Naive thymus-derived CD4-positive, alpha-beta T cell (primary cell): ENCODE measurements at regions not wholly inside any gene's neighbourhood (a gene's known extent, or its start where the extent isn't known, plus 50 kb on each side); places are given as distances from the start of the nearest gene placed in this dataset.

Source experiments
- ATAC-seq: fragments of 150-1000 bp; cut with Tn5 transposase; 2 replicates; pipeline ENCODE4 v1.10.0; 2021; ENCODE audit warnings: mild to moderate bottlenecking, moderate library complexity
- CTCF ChIA-PET: fragments of 350-600 bp; sonication (Branson Sonifier 250); formaldehyde crosslinking; loops from one replicate; lab custom pipeline; 2021; ENCODE audit warnings: antibody characterized with exemption; lab: Charles Lee
- POLR2A ChIA-PET: fragments of 350-600 bp; sonication (Branson Sonifier 250); formaldehyde crosslinking; loops from one replicate; lab custom pipeline; 2021; ENCODE audit warnings: antibody characterized with exemption, inconsistent platforms; lab: Charles Lee
- DNase-seq, 9 donors: peaks; one replicate each; pipeline versions ENCODE4 v3.0.0 to v3.0.0-alpha.2; 2020 to 2022; ENCODE audit warnings: mixed read lengths in 1 of 9
- H3K27ac ChIP-seq: one replicate; pipeline ENCODE4 v1.7.0; 2013; ENCODE audit warnings: mild to moderate bottlenecking, low read depth, low read length, moderate library complexity
- H3K27me3 ChIP-seq, 2 donors: one replicate each; pipeline ENCODE4 v1.7.0; 2013; ENCODE audit warnings: low read length in 2 of 2, mild to moderate bottlenecking in 2 of 2, moderate library complexity in 2 of 2; ENCODE audit not compliant: control insufficient read depth in 2 of 2, insufficient read depth in 2 of 2
- H3K36me3 ChIP-seq, 3 experiments: 1 replicate in 2 of 3; 2 replicates in 1 of 3; pipeline ENCODE4 v1.7.0; 2013; ENCODE audit warnings: low read length in 3 of 3, mild to moderate bottlenecking in 3 of 3, moderate library complexity in 1 of 3; ENCODE audit not compliant: insufficient read depth in 3 of 3, control insufficient read depth in 2 of 3
- H3K4me1 ChIP-seq, 2 donors: one replicate each; pipeline ENCODE4 v1.7.0; 2013; ENCODE audit warnings: low read length in 2 of 2, mild to moderate bottlenecking in 2 of 2, moderate library complexity in 1 of 2; ENCODE audit not compliant: control insufficient read depth in 2 of 2, insufficient read depth in 2 of 2
- H3K4me3 ChIP-seq: 2 replicates; pipeline ENCODE4 v1.7.0; 2013; ENCODE audit warnings: mild to moderate bottlenecking, low read length
- H3K9me3 ChIP-seq, 3 experiments: 1 replicate in 2 of 3; 2 replicates in 1 of 3; pipeline ENCODE4 v1.7.0; 2013; ENCODE audit warnings: low read length in 3 of 3; ENCODE audit not compliant: control insufficient read depth in 2 of 3
- H3K27ac Mint-ChIP-seq, 9 donors: one replicate each; pipeline ENCODE4 v1.8.0; 2020 to 2022; ENCODE audit warnings: mixed read lengths in 9 of 9, mild to moderate bottlenecking in 8 of 9, moderate library complexity in 5 of 9, inconsistent platforms in 2 of 9
- H3K27me3 Mint-ChIP-seq, 5 donors: one replicate each; pipeline ENCODE4 v1.8.0; 2021 to 2022; ENCODE audit warnings: mixed read lengths in 5 of 5, mild to moderate bottlenecking in 1 of 5
- H3K36me3 Mint-ChIP-seq, 5 donors: one replicate each; pipeline ENCODE4 v1.8.0; 2020 to 2022; ENCODE audit warnings: mixed read lengths in 5 of 5, mild to moderate bottlenecking in 3 of 5, inconsistent platforms in 1 of 5
- H3K4me1 Mint-ChIP-seq, 7 donors: one replicate each; pipeline ENCODE4 v1.8.0; 2020 to 2022; ENCODE audit warnings: mixed read lengths in 7 of 7, mild to moderate bottlenecking in 3 of 7, inconsistent platforms in 1 of 7
- H3K4me3 Mint-ChIP-seq, 10 donors: one replicate each; pipeline ENCODE4 v1.8.0; 2020 to 2022; ENCODE audit warnings: mild to moderate bottlenecking in 10 of 10, mixed read lengths in 10 of 10, moderate library complexity in 6 of 10, inconsistent platforms in 2 of 10
- H3K9me3 Mint-ChIP-seq, 11 donors: one replicate each; pipeline ENCODE4 v1.8.0; 2020 to 2022; ENCODE audit warnings: mixed read lengths in 11 of 11, mild to moderate bottlenecking in 4 of 11, inconsistent platforms in 1 of 11, moderate library complexity in 1 of 11
- intact Hi-C, 2 donors: fragments of 100-400 bp; cut with micrococcal nuclease; formaldehyde crosslinking; loops; one replicate each; pipeline ENCODE4 v1.15.1; 2023

DNA sequence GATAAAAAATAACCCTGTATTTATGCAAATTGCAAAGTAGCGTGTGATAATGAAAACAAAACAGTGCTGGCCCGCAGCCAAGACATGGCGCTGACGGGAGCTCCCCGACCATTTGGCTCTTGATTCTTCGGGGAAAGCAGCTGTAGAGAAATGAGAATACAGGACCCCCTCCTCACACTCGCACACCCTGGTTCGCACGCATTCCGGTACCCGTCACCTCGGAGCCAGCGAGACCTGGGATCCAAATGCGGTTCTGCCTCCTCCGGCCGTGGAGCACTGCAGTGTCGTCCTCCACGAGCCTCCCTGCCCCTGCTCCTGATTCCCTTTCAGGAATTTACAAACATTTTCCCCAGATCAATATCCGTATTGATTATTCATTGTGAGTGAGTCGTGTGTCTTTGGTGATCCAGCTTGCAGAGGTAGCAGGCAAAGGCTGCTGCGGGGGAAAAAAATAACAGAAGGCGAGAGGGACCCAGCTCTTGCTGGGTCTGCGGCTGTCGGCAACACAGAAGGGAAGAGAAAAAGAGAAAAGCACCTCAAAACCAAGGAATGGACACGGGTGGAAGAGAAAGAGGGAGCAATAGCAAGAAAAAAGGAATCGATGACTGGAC is 184.1 kb upstream of the ZFHX3 start:
- peaks cover 0 to 2% (median 0%) of the 10 kb centered on the region in 11 donors for H3K9me3 Mint-ChIP-seq
- ChIA-PET CTCF (no interaction called here), POLR2A (no interaction called here)
- no peak overlapping the region for H3K4me3 Mint-ChIP-seq
- DNase-seq (no peak), ATAC-seq (no peak)
- Histone ChIP-seq H3K27ac (no peak overlapping the region), H3K36me3 (no peaks in the 10 kb centered on the region), H3K9me3 (no peaks in the 10 kb centered on the region), H3K4me1 (no peaks in the 10 kb centered on the region), H3K27me3 (no peaks in the 10 kb centered on the region), H3K4me3 (no peak overlapping the region)
- intact Hi-C loops = no loop called here
- no peak overlapping the region for H3K27ac Mint-ChIP-seq
- H3K27me3 Mint-ChIP-seq = peaks cover 0 to 5% (median 0%) of the 10 kb centered on the region in 5 donors
- no peaks in the 10 kb centered on the region for H3K4me1 Mint-ChIP-seq
- H3K36me3 Mint-ChIP-seq = no peaks in the 10 kb centered on the region

DNA sequence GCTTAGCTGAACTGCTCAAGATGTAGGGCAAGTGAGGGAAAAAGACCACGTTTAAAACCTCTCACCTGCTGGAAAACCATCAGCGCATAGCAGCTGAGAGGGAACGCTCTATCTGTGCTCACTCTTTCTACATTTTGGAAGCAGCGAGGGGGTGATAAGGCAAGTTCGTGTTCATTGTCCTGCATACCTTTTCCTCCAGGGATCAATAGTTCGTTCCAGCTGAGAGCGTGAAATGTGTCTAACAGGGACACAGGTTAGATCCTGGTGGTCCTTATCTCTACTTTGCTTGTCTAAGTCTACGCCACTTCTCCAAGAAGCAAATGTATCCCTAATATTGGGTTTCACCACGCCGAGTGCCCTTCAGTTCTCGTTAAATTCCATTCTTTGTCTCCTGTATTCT is 183.5 kb upstream of the ZFHX3 start:
- H3K36me3 Mint-ChIP-seq = no peaks in the 10 kb centered on the region

DNA sequence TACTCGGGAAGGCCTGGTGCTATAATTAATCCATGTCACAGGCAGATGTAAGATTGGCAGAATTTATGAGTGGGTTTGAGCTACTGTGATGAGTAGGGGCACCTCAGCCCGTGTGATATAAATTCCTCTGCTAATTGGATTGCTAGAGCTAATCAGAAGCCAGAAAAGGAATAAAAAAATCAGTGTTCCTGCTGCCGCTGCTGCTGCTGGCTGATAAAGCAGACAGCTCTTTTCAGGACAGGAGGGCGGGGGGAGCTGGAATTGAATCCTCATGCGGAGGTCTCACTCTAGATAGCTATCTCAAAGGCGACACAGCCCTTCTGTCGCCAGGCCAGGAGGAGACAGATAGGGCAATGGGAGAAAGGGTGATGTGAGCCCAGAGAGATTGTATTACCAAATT is 182.7 kb upstream of the ZFHX3 start:
- Histone ChIP-seq H3K27me3 (no peaks in the 10 kb centered on the region), H3K4me3 (no peak overlapping the region), H3K27ac (no peak overlapping the region), H3K36me3 (no peaks in the 10 kb centered on the region), H3K9me3 (no peaks in the 10 kb centered on the region), H3K4me1 (no peaks in the 10 kb centered on the region)
- intact Hi-C loops = no loop called here
- H3K9me3 Mint-ChIP-seq = peaks cover 0 to 2% (median 0%) of the 10 kb centered on the region in 11 donors
- DNase-seq (no peak), ATAC-seq (no peak)
- POLR2A ChIA-PET = no interaction called here
- H3K4me1 Mint-ChIP-seq = no peaks in the 10 kb centered on the region
- no peaks in the 10 kb centered on the region for H3K36me3 Mint-ChIP-seq
- no peak overlapping the region for H3K27ac Mint-ChIP-seq
- no peak overlapping the region for H3K4me3 Mint-ChIP-seq
- H3K27me3 Mint-ChIP-seq = peaks cover 0 to 5% (median 0%) of the 10 kb centered on the region in 5 donors
- CTCF ChIA-PET = no interaction called here

More for the DNA sequence above, 183.5 kb upstream of the ZFHX3 start:
- CTCF ChIA-PET = no interaction called here
- ATAC-seq = no peak
- Histone ChIP-seq H3K4me1 (no peaks in the 10 kb centered on the region), H3K36me3 (no peaks in the 10 kb centered on the region), H3K9me3 (no peaks in the 10 kb centered on the region), H3K27ac (no peak overlapping the region), H3K4me3 (no peak overlapping the region), H3K27me3 (no peaks in the 10 kb centered on the region)
- POLR2A ChIA-PET = no interaction called here
- Mint-ChIP-seq H3K27me3 (peaks cover 0 to 5% (median 0%) of the 10 kb centered on the region in 5 donors), H3K9me3 (peaks cover 0 to 2% (median 0%) of the 10 kb centered on the region in 11 donors), H3K27ac (no peak overlapping the region), H3K4me1 (no peaks in the 10 kb centered on the region), H3K4me3 (no peak overlapping the region)
- DNase-seq = no peak
- intact Hi-C loops = no loop called here

DNA sequence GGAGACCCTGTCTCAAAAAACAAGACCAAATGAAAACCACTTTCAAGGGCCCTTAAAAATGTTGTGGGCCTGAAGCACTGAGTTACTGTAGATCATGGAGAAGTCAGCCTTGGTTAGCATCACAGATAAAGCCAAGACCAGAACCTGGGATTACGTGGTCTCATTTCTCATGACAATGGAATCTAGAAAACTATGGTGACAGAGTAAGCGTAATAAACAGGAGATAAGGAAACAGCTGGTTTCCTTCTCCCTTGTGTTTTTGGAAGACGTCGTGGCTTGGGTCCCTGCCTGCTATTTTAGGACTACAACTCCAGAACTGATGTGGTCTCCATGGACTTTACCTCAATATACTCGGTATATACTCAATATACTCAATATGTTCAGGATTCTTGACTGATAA is 180.7 kb upstream of the ZFHX3 start:
- intact Hi-C loops = no loop called here

DNA sequence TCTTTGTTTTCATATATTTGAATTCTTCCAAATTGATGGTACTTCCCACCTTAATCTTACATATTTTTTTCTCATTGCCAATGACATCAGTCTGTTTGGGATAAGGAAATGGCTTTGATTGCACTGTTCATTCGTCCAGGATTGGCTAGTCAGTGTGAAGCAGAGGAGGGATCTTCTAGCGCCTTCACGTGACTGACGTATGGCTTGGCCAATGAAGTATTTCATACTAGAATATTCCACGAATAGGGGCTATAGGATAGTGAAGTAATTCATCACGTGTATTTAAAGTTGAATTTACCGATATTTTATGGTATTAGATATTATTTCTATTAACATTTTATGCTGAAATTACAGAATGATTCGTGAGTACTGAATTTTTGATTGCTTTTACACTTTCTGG is 178.7 kb upstream of the ZFHX3 start:
- Histone ChIP-seq H3K27ac (no peak overlapping the region), H3K36me3 (no peaks in the 10 kb centered on the region), H3K27me3 (no peaks in the 10 kb centered on the region), H3K4me3 (no peak overlapping the region), H3K4me1 (no peaks in the 10 kb centered on the region), H3K9me3 (no peaks in the 10 kb centered on the region)
- POLR2A ChIA-PET = no interaction called here
- ATAC-seq (no peak), DNase-seq (no peak)
- H3K36me3 Mint-ChIP-seq = no peaks in the 10 kb centered on the region
- intact Hi-C loops = no loop called here
- H3K4me1 Mint-ChIP-seq = no peaks in the 10 kb centered on the region
- H3K27me3 Mint-ChIP-seq = no peaks in the 10 kb centered on the region
- H3K4me3 Mint-ChIP-seq = no peak overlapping the region
- no peak overlapping the region for H3K27ac Mint-ChIP-seq
- CTCF ChIA-PET = no interaction called here
- H3K9me3 Mint-ChIP-seq = peaks cover 0 to 2% (median 0%) of the 10 kb centered on the region in 11 donors

More for the DNA sequence above, 180.7 kb upstream of the ZFHX3 start:
- ChIA-PET POLR2A (no interaction called here), CTCF (no interaction called here)
- Histone ChIP-seq H3K4me3 (no peak overlapping the region), H3K9me3 (no peaks in the 10 kb centered on the region), H3K36me3 (no peaks in the 10 kb centered on the region), H3K4me1 (no peaks in the 10 kb centered on the region), H3K27me3 (no peaks in the 10 kb centered on the region), H3K27ac (no peak overlapping the region)
- Mint-ChIP-seq H3K36me3 (no peaks in the 10 kb centered on the region), H3K4me3 (no peak overlapping the region), H3K9me3 (peaks cover 0 to 2% (median 0%) of the 10 kb centered on the region in 11 donors), H3K27ac (no peak overlapping the region), H3K4me1 (no peaks in the 10 kb centered on the region), H3K27me3 (peaks cover 0 to 5% (median 0%) of the 10 kb centered on the region in 5 donors)
- DNase-seq (no peak), ATAC-seq (no peak)

DNA sequence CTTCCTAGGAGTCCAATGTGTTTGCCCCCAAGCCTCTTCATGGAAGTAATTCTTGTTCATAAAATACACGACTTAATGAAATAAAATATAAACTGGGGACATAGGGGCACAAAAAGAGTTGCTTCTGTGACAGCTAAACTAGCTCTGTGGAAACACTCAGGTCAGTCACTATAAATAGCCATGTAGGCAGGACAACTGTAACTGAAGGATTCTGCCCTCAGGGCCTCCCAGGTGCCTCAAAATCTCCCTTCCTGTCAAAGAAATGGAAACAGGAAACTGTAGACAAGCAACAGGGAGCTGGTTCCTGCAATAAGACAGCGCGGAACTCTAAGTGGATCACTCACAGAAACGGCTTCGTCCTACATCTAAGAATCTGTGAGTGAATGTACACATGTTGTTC is 178.1 kb upstream of the ZFHX3 start:
- Mint-ChIP-seq H3K36me3 (no peaks in the 10 kb centered on the region), H3K27me3 (no peaks in the 10 kb centered on the region), H3K9me3 (peaks cover 0 to 2% (median 0%) of the 10 kb centered on the region in 11 donors), H3K4me1 (no peaks in the 10 kb centered on the region), H3K4me3 (no peak overlapping the region), H3K27ac (no peak overlapping the region)
- intact Hi-C loops = no loop called here
- POLR2A ChIA-PET = no interaction called here
- Histone ChIP-seq H3K4me3 (no peak overlapping the region), H3K27me3 (no peaks in the 10 kb centered on the region), H3K27ac (no peak overlapping the region), H3K4me1 (no peaks in the 10 kb centered on the region), H3K36me3 (no peaks in the 10 kb centered on the region), H3K9me3 (no peaks in the 10 kb centered on the region)
- ATAC-seq (no peak), DNase-seq (no peak)
- CTCF ChIA-PET = no interaction called here

DNA sequence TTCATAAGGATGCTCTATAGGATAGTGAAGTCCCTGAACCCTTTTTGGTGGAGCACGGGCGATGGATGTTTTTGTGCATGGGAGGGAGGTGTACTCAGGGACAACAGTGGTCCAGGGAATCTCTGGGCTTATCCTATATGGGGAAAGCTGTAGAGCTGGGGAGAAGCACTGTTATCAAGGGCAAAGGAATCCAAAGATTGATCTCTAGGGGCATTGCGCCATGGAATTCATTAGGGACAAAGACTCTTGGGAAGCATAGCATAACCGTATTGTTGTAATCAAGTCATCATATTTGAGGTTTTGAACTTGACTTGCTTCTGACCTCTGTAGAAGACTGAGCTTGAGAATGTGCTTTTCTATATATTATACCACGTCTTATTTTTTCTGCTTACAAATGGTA is 172.9 kb upstream of the ZFHX3 start:
- DNase-seq (no peak), ATAC-seq (no peak)
- H3K27me3 Mint-ChIP-seq = peaks cover 0 to 7% (median 0%) of the 10 kb centered on the region in 5 donors
- intact Hi-C loops = no loop called here
- no peaks in the 10 kb centered on the region for H3K36me3 ChIP-seq
- H3K4me1 ChIP-seq = no peaks in the 10 kb centered on the region
- no peak overlapping the region for H3K4me3 ChIP-seq
- H3K27ac Mint-ChIP-seq = no peak overlapping the region
- H3K9me3 ChIP-seq = no peaks in the 10 kb centered on the region
- no peak overlapping the region for H3K27ac ChIP-seq
- no peaks in the 10 kb centered on the region for H3K36me3 Mint-ChIP-seq
- peaks cover 0 to 5% (median 0%) of the 10 kb centered on the region in 11 donors for H3K9me3 Mint-ChIP-seq
- no peaks in the 10 kb centered on the region for H3K27me3 ChIP-seq
- CTCF ChIA-PET = no interaction called here
- no peaks in the 10 kb centered on the region for H3K4me1 Mint-ChIP-seq
- H3K4me3 Mint-ChIP-seq = no peak overlapping the region
- POLR2A ChIA-PET = no interaction called here
